Stomach smooth muscle (tissue), 2 donors: ENCODE measurements at regions not wholly inside any gene's neighbourhood (a gene's known extent, or its start where the extent isn't known, plus 50 kb on each side); places are given as distances from the start of the nearest gene placed in this dataset.

ENCODE experiments used
- H3K27ac ChIP-seq: one replicate; pipeline ENCODE4 v1.7.0; 2013; ENCODE audit warnings: mild to moderate bottlenecking, low read length, inconsistent platforms
- H3K27me3 ChIP-seq, 2 donors: one replicate each; pipeline ENCODE4 v1.7.0; 2013; ENCODE audit warnings: low read length in 2 of 2; ENCODE audit not compliant: insufficient read depth in 2 of 2, control insufficient read depth in 1 of 2
- H3K36me3 ChIP-seq, 2 donors: one replicate each; pipeline ENCODE4 v1.7.0; 2013; ENCODE audit warnings: low read length in 2 of 2; ENCODE audit not compliant: control insufficient read depth in 2 of 2, insufficient read depth in 2 of 2
- H3K4me1 ChIP-seq: one replicate; pipeline ENCODE4 v1.7.0; 2013; ENCODE audit warnings: low read length; ENCODE audit not compliant: control insufficient read depth, insufficient read depth
- H3K4me3 ChIP-seq, 2 donors: one replicate each; pipeline ENCODE4 v1.7.0; 2013; ENCODE audit warnings: low read length in 2 of 2
- H3K9ac ChIP-seq, 2 donors: one replicate each; pipeline ENCODE4 v1.7.0; 2013; ENCODE audit warnings: low read length in 2 of 2, mild to moderate bottlenecking in 1 of 2
- H3K9me3 ChIP-seq, 2 donors: one replicate each; pipeline ENCODE4 v1.7.0; 2013; ENCODE audit warnings: low read length in 2 of 2; ENCODE audit not compliant: control insufficient read depth in 2 of 2
- donor health status: healthy.
- donor health status: Pancreatic carcinoma.

GRCh38 chr12:90423965-90424364, 531.0 kb downstream of the CCER1 start:
- Histone ChIP-seq H3K4me1 (no peaks in the 10 kb centered on the region), H3K36me3 (no peaks in the 10 kb centered on the region), H3K9me3 (no peaks in the 10 kb centered on the region), H3K9ac (no peak overlapping the region), H3K27me3 (no peaks in the 10 kb centered on the region), H3K27ac (no peak overlapping the region), H3K4me3 (no peak overlapping the region)

GRCh38 chr12:90410962-90411361, 544.0 kb downstream of the CCER1 start:
- Histone ChIP-seq H3K9me3 (no peaks in the 10 kb centered on the region), H3K27me3 (no peaks in the 10 kb centered on the region), H3K36me3 (no peaks in the 10 kb centered on the region), H3K9ac (no peak overlapping the region), H3K4me3 (no peak overlapping the region), H3K4me1 (no peaks in the 10 kb centered on the region), H3K27ac (no peak overlapping the region)

- Histone ChIP-seq H3K9me3 (no peaks in the 10 kb centered on the region), H3K9ac (no peak overlapping the region), H3K4me1 (no peaks in the 10 kb centered on the region), H3K4me3 (no peak overlapping the region), H3K27ac (no peak overlapping the region), H3K36me3 (no peaks in the 10 kb centered on the region), H3K27me3 (no peaks in the 10 kb centered on the region)
Measured at GRCh38 chr12:90407841-90408240, 547.1 kb downstream of the CCER1 start.

- Histone ChIP-seq H3K27ac (no peak overlapping the region), H3K4me3 (no peak overlapping the region), H3K27me3 (no peaks in the 10 kb centered on the region)
Measured at GRCh38 chr12:90404071-90404470, 550.9 kb downstream of the CCER1 start.

GRCh38 chr12:90401185-90401584, 553.8 kb downstream of the CCER1 start:
- Histone ChIP-seq H3K27me3 (no peaks in the 10 kb centered on the region), H3K27ac (no peak overlapping the region), H3K9me3 (peaks cover 0 to under 1% of the 10 kb centered on the region in 2 donors), H3K9ac (no peak overlapping the region), H3K4me1 (no peaks in the 10 kb centered on the region), H3K36me3 (no peaks in the 10 kb centered on the region), H3K4me3 (no peak overlapping the region)

More at GRCh38 chr12:90404071-90404470, 550.9 kb downstream of the CCER1 start:
- no peaks in the 10 kb centered on the region for H3K9me3 ChIP-seq
- H3K4me1 ChIP-seq: no peaks in the 10 kb centered on the region
- H3K36me3 ChIP-seq: no peaks in the 10 kb centered on the region
- no peak overlapping the region for H3K9ac ChIP-seq

- no peaks in the 10 kb centered on the region for H3K27me3 ChIP-seq
Measured at GRCh38 chr12:90399357-90399756, 555.6 kb downstream of the CCER1 start.

GRCh38 chr12:90398285-90398836, 556.6 kb downstream of the CCER1 start:
- Histone ChIP-seq H3K9me3 (peaks cover 4 to 5% of the 10 kb centered on the region in 2 donors), H3K9ac (no peak overlapping the region), H3K27ac (no peak overlapping the region), H3K4me1 (no peaks in the 10 kb centered on the region), H3K36me3 (no peaks in the 10 kb centered on the region), H3K27me3 (no peaks in the 10 kb centered on the region), H3K4me3 (no peak overlapping the region)

More at GRCh38 chr12:90399357-90399756, 555.6 kb downstream of the CCER1 start:
- H3K36me3 ChIP-seq: no peaks in the 10 kb centered on the region
- no peaks in the 10 kb centered on the region for H3K4me1 ChIP-seq
- H3K9ac ChIP-seq: no peak overlapping the region
- no peak overlapping the region for H3K4me3 ChIP-seq
- no peak overlapping the region for H3K27ac ChIP-seq
- peaks cover 4 to 5% of the 10 kb centered on the region in 2 donors for H3K9me3 ChIP-seq

- Histone ChIP-seq H3K36me3 (no peaks in the 10 kb centered on the region), H3K9ac (no peak overlapping the region), H3K27ac (no peak overlapping the region), H3K27me3 (no peaks in the 10 kb centered on the region), H3K9me3 (peaks cover 4 to 5% of the 10 kb centered on the region in 2 donors), H3K4me3 (no peak overlapping the region), H3K4me1 (no peaks in the 10 kb centered on the region)
Measured at GRCh38 chr12:90396556-90396955, 558.4 kb downstream of the CCER1 start.

GRCh38 chr12:90393652-90394051, 561.3 kb downstream of the CCER1 start:
- Histone ChIP-seq H3K27me3 (no peaks in the 10 kb centered on the region), H3K27ac (no peak overlapping the region), H3K36me3 (no peaks in the 10 kb centered on the region), H3K4me1 (no peaks in the 10 kb centered on the region), H3K9me3 (peaks cover 4 to 5% of the 10 kb centered on the region in 2 donors), H3K9ac (no peak overlapping the region), H3K4me3 (no peak overlapping the region)

- Histone ChIP-seq H3K4me1 (no peaks in the 10 kb centered on the region), H3K36me3 (no peaks in the 10 kb centered on the region), H3K4me3 (no peak overlapping the region), H3K9me3 (peaks cover 4 to 5% of the 10 kb centered on the region in 2 donors), H3K27ac (no peak overlapping the region), H3K9ac (no peak overlapping the region), H3K27me3 (no peaks in the 10 kb centered on the region)
Measured at GRCh38 chr12:90393089-90393488, 561.9 kb downstream of the CCER1 start.

- Histone ChIP-seq H3K9me3 (peaks cover under 1 to 3% of the 10 kb centered on the region in 2 donors), H3K27me3 (no peaks in the 10 kb centered on the region), H3K9ac (no peak overlapping the region), H3K4me1 (no peaks in the 10 kb centered on the region), H3K4me3 (no peak overlapping the region), H3K27ac (no peak overlapping the region), H3K36me3 (no peaks in the 10 kb centered on the region)
Measured at GRCh38 chr12:90390947-90391346, 564.0 kb downstream of the CCER1 start.
